GM12873 (cell line): ENCODE measurements at regions not wholly inside any gene's neighbourhood (a gene's known extent, or its start where the extent isn't known, plus 50 kb on each side); places are given as distances from the start of the nearest gene placed in this dataset.

Experiments used
- CTCF ChIP-seq: IDR thresholded peaks from 2 replicates; pipeline ENCODE4 v1.5.1; 2012; ENCODE audit warnings: low read depth, mild to moderate bottlenecking, moderate library complexity, low read length, control low read depth; ENCODE audit not compliant: insufficient read depth; ENCODE audit errors: missing control alignments

- no peak for TF ChIP-seq CTCF
Observed at GRCh38 chr4:18314731-18315130, 293.2 kb upstream of the LCORL start.

GRCh38 chr4:18297684-18298083, 276.1 kb upstream of the LCORL start:
- TF ChIP-seq CTCF = no peak

DNA sequence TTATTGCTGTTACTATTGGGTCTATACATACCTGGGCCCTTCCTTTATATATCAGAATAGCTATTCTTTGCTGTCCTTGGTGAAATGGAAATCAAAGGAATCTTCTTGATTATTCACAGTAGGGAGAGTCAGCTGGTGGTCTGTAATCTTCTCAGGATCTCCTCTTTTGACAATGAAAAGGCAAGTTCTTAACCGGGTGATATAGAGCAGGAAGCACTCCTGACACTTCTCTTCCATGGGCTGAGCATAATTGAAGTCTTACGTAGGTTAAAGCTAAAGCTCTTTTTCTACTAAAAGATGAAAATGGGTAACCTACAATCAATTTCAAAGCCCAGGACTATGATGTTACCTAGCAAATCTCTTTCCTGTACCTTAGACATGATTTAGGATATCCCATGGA, 274.9 kb upstream of the LCORL start:
- TF ChIP-seq CTCF = no peak

GRCh38 chr4:18294846-18295245, 273.3 kb upstream of the LCORL start:
- TF ChIP-seq CTCF = no peak

DNA sequence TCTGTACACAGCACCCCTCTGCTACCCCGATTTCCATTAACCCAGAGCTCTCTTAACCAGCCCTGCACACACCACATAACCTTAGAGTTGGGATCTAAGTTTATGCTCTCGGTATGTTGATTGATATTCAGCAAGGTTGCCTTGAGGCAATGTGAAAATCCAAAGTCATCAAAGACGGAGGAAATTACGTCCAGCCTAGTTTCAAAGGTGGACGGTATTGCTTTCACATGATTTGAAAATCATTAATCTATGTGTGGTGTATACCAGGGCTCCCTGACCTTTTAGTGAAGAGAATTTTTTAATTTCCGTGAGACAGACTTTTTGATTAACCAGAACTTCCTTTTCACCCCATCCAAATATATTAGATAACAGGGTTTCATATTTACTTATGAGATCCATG, 272.5 kb upstream of the LCORL start:
- TF ChIP-seq CTCF = no peak

DNA sequence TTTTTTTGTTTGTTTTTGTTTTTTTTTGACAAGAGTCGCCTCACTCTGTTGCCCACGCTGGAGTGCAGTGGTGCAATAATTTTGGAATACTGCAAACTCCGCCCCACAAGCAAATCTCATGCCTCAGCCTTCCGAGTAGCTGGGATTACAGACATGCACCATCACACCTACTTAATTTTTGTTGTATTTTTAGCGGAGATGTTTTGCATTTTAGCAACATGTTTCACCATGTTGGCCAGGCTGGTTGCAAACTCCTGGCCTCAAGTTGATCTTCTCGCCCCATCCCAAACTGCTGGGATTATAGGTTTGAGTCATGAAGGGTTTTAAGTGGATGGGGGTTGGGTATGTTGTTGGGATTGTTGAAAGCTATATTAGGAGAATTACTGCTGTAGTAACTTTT, 270.9 kb upstream of the LCORL start:
- TF ChIP-seq CTCF = no peak

DNA sequence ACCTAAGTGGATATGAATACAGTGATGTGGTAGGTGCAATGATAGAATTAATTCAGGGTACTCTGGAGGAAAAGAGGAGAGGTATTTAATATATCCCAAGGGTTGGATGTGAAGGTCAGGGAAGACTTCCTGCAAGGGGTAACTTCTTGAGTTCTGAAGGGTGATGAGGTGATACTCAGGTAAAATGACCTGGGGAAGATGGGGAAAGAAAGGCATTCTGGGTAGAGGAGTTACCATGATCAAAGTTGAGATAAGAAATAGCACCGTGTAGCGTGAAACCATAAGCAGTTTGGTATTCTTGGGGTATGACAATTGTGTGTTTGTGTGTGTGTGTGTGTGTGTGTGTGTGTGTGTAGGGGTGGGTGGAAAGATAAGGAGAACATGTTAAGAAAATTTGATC, 270.4 kb upstream of the LCORL start:
- TF ChIP-seq CTCF = no peak

DNA sequence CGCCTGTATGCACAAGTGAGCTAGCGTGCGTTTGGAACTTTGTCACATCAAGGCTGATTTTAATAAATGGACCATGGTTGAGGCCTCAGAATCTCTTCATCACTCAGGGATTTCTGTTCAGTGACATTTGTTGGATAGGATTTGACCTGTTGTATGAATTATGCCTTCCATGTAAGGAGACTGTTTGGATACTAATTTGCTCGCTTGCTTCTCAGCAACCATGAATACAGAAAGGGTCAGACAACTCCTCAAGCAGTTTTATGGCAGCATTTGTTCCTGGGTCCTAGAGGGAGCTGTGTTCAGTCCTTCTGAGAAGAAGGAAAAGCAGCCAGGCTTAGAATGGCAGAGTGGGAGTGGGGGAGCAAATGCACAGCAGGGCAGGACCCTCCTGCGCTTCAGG, 269.7 kb upstream of the LCORL start:
- no peak for TF ChIP-seq CTCF
